LHCN-M2 (cell line): ENCODE measurements at regions not wholly inside any gene's neighbourhood (a gene's known extent, or its start where the extent isn't known, plus 50 kb on each side); places are given as distances from the start of the nearest gene placed in this dataset.
"Not testable (repeated sequence)": the region's sequence is repeated elsewhere in the genome, so short reads cannot be mapped to it uniquely, and the experiment has no call there.

ENCODE experiments used
- DNase-seq: peaks from one replicate; pipeline ENCODE4 v3.0.0-alpha.2; 2012; ENCODE audit warnings: low read depth

- DNase-seq = peak; percentile 60
Measured at GRCh38 chr10:6737080-6737641, 157.1 kb upstream of the PRKCQ start.

- no peak for DNase-seq
Measured at GRCh38 chr10:6734286-6734685, 154.2 kb upstream of the PRKCQ start.

- DNase-seq = no peak
Measured at GRCh38 chr10:6729861-6730344, 149.8 kb upstream of the PRKCQ start.

GRCh38 chr10:6729071-6729774, 149.1 kb upstream of the PRKCQ start:
- DNase-seq = peak; percentile 19

- no peak for DNase-seq
Measured at GRCh38 chr10:6726924-6727323, 146.8 kb upstream of the PRKCQ start.

- peak; percentile 45 for DNase-seq
Measured at GRCh38 chr10:6722616-6723004, 142.5 kb upstream of the PRKCQ start.

GRCh38 chr10:6721964-6722615, 142.0 kb upstream of the PRKCQ start:
- DNase-seq = peak; percentile 86

- peak; percentile 93 for DNase-seq
Measured at GRCh38 chr10:6721480-6721879, 141.4 kb upstream of the PRKCQ start.

- no peak for DNase-seq
Measured at GRCh38 chr10:6719561-6719960, 139.5 kb upstream of the PRKCQ start.

GRCh38 chr10:6718550-6718949, 138.5 kb upstream of the PRKCQ start:
- no peak for DNase-seq

- no peak for DNase-seq
Measured at GRCh38 chr10:6716516-6716915, 136.4 kb upstream of the PRKCQ start.

GRCh38 chr10:6713716-6714115, 133.6 kb upstream of the PRKCQ start:
- DNase-seq = no peak

- DNase-seq = no peak
Measured at GRCh38 chr10:6713120-6713519, 133.0 kb upstream of the PRKCQ start.

GRCh38 chr10:6711881-6712280, 131.8 kb upstream of the PRKCQ start:
- no peak for DNase-seq

GRCh38 chr10:6711408-6711841, 131.3 kb upstream of the PRKCQ start:
- DNase-seq = no peak

GRCh38 chr10:6707352-6707751, 127.3 kb upstream of the PRKCQ start:
- DNase-seq = no peak

- DNase-seq = no peak
Measured at GRCh38 chr10:6706725-6707124, 126.6 kb upstream of the PRKCQ start.

GRCh38 chr10:6704896-6705295, 124.8 kb upstream of the PRKCQ start:
- no peak for DNase-seq

GRCh38 chr10:6702833-6703232, 122.8 kb upstream of the PRKCQ start:
- not testable (repeated sequence) for DNase-seq

GRCh38 chr10:6702030-6702429, 122.0 kb upstream of the PRKCQ start:
- no peak for DNase-seq

- no peak for DNase-seq
Measured at GRCh38 chr10:6701289-6701688, 121.2 kb upstream of the PRKCQ start.

- DNase-seq = no peak
Measured at GRCh38 chr10:6700066-6700465, 120.0 kb upstream of the PRKCQ start.

- no peak for DNase-seq
Measured at GRCh38 chr10:6699336-6699735, 119.3 kb upstream of the PRKCQ start.
